BJ (cell line): ENCODE measurements at regions not wholly inside any gene's neighbourhood (a gene's known extent, or its start where the extent isn't known, plus 50 kb on each side); places are given as distances from the start of the nearest gene placed in this dataset.

Source experiments
- CTCF ChIA-PET: fragments of 350-600 bp; formaldehyde crosslinking; extraction: SDS; loops from one replicate; lab custom pipeline; 2021; ENCODE audit warnings: antibody characterized with exemption, inconsistent platforms; lab: Yijun Ruan, JAX
- POLR2A ChIA-PET: fragments of 300-600 bp; sonication (Branson Sonifier 250); formaldehyde crosslinking; extraction: SDS; loops from one replicate; lab custom pipeline; 2021; ENCODE audit warnings: antibody characterized with exemption; lab: Charles Lee
- DNase-seq: peaks from one replicate; pipeline ENCODE4 v3.0.0-alpha.2; 2011; ENCODE audit warnings: low read depth
- H3K27me3 ChIP-seq: 2 replicates; pipeline ENCODE4 v1.6.0; 2011; ENCODE audit warnings: low read length; ENCODE audit not compliant: control insufficient read depth, insufficient read depth
- H3K36me3 ChIP-seq: 2 replicates; pipeline ENCODE4 v1.5.1; 2011; ENCODE audit warnings: low read length; ENCODE audit not compliant: control insufficient read depth, insufficient read depth
- H3K4me3 ChIP-seq: 2 replicates; pipeline ENCODE4 v1.5.1; 2011; ENCODE audit warnings: low read depth, mild to moderate bottlenecking, control low read depth, low read length
- TF ChIP-seq, protein P1 (sequence below): IDR thresholded peaks from 2 replicates; pipeline ENCODE4 v1.5.1; 2011; ENCODE audit warnings: low read depth, mild to moderate bottlenecking, control low read depth, inconsistent platforms, low read length, moderate library complexity; ENCODE audit not compliant: insufficient read depth

DNA sequence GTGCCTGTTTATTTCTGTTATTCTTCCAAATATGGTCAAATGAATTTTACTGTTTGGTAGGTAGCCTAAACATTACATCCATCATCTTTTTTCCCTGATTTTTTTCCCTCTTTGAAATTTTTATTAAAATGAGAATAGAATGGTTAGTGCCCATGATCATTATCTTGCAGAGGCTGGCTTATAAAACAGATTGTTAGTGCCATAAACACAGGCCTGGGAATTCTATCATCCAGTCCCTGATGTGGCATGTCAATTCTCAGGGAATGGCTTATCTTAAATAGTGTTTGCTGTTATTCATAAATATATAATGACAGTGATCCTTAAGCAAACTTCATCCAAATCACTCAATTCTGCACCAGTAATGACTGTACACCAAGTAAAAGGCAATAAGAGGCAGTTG, 207.3 kb downstream of the TUSC7 start:
- H3K27me3 ChIP-seq: no peaks in the 10 kb centered on the region

DNA sequence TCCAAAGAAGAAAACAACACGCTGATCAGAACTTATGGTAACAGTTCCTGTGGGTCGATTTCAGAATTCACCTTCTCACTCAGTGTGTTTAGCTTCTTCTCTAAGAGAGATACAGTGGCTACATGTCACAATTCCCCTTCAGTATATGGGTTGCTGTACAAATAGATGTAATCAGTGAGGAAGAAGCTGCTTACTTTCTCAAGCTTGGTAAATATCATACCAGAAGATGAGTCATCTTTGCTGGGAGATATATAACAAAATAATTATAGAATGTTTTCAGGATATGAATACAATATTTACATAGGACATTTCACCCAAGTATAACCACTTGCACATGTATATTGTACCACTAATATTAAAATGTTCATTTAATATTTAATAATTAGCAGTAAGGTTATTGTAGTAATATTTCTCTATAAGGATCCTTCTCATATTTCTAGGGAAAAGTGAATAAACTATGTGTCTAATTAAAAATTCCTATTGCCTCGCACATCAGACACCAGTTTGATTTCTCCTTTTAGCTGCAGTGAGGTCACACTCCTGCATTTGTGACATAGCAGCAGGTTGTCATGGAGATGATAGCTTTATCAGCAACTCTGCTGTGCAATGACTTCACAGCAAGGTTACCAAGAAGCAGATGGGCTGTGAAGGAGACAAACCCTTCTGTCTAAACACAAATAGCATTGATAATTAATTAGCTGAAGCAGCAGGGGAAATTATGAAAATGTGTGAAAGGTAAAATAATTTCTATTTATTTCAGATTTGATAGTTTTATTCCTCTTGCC, 211.4 kb downstream of the TUSC7 start:
- Histone ChIP-seq H3K36me3 (no peaks in the 10 kb centered on the region), H3K27me3 (no peaks in the 10 kb centered on the region), H3K4me3 (no peak overlapping the region)
- no peak for DNase-seq
- POLR2A ChIA-PET: no interaction called here
- CTCF ChIA-PET: interaction anchor here (1.1 kb wide), 1 partner anchor 22 kb away, joined by 3 read pairs; no protein-coding TSS in a partner anchor
- TF ChIP-seq, protein P1, sequence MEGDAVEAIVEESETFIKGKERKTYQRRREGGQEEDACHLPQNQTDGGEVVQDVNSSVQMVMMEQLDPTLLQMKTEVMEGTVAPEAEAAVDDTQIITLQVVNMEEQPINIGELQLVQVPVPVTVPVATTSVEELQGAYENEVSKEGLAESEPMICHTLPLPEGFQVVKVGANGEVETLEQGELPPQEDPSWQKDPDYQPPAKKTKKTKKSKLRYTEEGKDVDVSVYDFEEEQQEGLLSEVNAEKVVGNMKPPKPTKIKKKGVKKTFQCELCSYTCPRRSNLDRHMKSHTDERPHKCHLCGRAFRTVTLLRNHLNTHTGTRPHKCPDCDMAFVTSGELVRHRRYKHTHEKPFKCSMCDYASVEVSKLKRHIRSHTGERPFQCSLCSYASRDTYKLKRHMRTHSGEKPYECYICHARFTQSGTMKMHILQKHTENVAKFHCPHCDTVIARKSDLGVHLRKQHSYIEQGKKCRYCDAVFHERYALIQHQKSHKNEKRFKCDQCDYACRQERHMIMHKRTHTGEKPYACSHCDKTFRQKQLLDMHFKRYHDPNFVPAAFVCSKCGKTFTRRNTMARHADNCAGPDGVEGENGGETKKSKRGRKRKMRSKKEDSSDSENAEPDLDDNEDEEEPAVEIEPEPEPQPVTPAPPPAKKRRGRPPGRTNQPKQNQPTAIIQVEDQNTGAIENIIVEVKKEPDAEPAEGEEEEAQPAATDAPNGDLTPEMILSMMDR: no peak

More for the DNA sequence above, 207.3 kb downstream of the TUSC7 start:
- TF ChIP-seq, protein P1: no peak
- H3K4me3 ChIP-seq: no peak overlapping the region
- H3K36me3 ChIP-seq: no peaks in the 10 kb centered on the region
- ChIA-PET CTCF (no interaction called here), POLR2A (no interaction called here)
- DNase-seq: no peak

DNA sequence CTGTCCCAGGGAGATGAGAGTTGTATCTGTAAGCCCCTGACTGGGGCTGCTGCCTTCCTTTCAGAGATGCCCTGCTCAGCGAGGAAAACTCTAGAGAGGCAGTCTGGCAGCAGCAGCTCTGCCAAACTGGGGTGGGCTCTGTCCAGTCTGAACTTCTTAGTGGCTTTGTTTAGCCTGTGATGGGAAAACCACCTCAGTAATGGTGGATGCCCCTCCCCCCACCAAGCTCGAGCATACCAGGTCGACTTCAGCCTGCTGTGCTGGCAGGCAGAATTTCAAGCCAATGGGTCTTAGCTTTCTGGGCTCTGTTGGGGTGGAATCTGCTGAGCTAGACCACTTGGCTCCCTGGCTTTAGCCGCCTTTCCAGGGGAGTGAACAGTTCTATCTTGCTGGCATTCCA, 218.3 kb downstream of the TUSC7 start:
- H3K27me3 ChIP-seq: no peaks in the 10 kb centered on the region
- ChIA-PET CTCF (no interaction called here), POLR2A (no interaction called here)
- no peak for DNase-seq
- TF ChIP-seq, protein P1: no peak
- no peak overlapping the region for H3K4me3 ChIP-seq
- no peaks in the 10 kb centered on the region for H3K36me3 ChIP-seq

DNA sequence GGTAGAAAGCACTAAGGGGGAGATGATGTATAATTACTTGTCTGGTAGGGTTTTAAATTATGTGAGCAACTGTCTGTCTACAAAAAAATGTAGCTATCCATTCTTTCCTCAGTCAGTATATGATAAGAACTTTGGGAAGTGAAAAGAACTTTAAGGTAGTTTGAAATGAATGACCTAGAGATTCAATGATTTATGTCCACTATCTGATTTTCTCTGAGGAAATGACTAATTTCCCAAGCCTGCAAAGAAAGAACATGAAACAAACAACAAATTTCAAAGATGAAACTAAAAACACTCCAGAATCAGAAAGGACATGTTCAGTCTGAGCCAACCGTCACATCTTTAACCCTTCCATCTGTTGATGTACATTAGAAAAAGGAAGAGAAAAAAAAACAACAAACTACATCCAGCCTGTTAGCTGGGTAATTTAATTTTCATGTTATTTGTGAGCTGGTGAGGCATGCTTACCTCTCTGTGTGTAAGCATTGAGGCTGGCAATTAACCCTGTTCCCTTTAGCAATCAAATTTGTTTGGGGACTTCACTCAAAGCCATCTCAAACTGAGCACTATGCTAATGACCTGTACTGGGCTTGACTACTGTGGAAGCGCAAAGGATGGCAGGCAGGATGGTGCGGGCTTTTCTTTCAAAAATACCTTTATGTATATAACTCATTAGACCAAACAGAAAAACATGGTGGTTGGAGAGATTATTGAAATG, 220.1 kb downstream of the TUSC7 start:
- Histone ChIP-seq H3K4me3 (no peak overlapping the region), H3K36me3 (no peaks in the 10 kb centered on the region), H3K27me3 (no peaks in the 10 kb centered on the region)
- POLR2A ChIA-PET: no interaction called here
- no peak for DNase-seq
- CTCF ChIA-PET: interaction anchor here (1.1 kb wide), 1 partner anchor 19 kb away, joined by 3 read pairs; no protein-coding TSS in a partner anchor
- TF ChIP-seq, protein P1: no peak

DNA sequence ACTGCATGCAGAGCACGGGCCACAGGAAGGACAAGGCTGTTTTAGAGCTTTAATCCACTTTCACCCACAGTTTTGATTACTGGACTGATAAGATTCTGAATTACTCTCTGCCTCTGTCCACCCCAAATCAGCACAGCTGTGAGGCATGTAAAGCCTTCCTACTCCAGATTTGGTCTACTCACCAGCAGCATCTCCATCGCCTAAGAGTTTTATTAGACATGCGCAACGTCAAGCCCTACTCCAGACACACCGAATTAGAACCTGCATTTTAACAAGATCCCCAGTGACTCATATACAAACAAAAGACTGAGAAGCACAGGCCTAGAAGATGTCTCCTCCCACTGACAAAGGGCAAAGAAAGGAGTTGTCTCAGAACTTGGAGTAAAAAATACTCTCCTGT, 221.2 kb downstream of the TUSC7 start:
- CTCF ChIA-PET: no interaction called here

More for the DNA sequence above, 221.2 kb downstream of the TUSC7 start:
- Histone ChIP-seq H3K27me3 (no peaks in the 10 kb centered on the region), H3K36me3 (no peaks in the 10 kb centered on the region), H3K4me3 (no peak overlapping the region)
- POLR2A ChIA-PET: no interaction called here
- TF ChIP-seq, protein P1: no peak
- no peak for DNase-seq
